GM18502 (cell line): ENCODE measurements at regions not wholly inside any gene's neighbourhood (a gene's known extent, or its start where the extent isn't known, plus 50 kb on each side); places are given as distances from the start of the nearest gene placed in this dataset.
"Not testable (repeated sequence)": the region's sequence is repeated elsewhere in the genome, so short reads cannot be mapped to it uniquely, and the experiment has no call there.

Experiments
- ATAC-seq: cut with Tn5 transposase; IDR thresholded peaks from one replicate; pipeline ENCODE4 v1.9.1; 2021; ENCODE audit warnings: mild to moderate bottlenecking; ENCODE audit not compliant: unreplicated experiment, poor library complexity

GRCh38 chr5:126284977-126285696 is 138.1 kb upstream of the GRAMD2B start:
- no peak for ATAC-seq

- ATAC-seq: not testable (repeated sequence)
Measured at GRCh38 chr5:126296121-126296520, 127.1 kb upstream of the GRAMD2B start.

- ATAC-seq: no peak
Measured at GRCh38 chr5:126300293-126300692, 122.9 kb upstream of the GRAMD2B start.

- no peak for ATAC-seq
Measured at GRCh38 chr5:126301056-126301455, 122.2 kb upstream of the GRAMD2B start.

- no peak for ATAC-seq
Measured at GRCh38 chr5:126309860-126310259, 113.3 kb upstream of the GRAMD2B start.

- ATAC-seq: no peak
Measured at GRCh38 chr5:126311766-126312165, 111.4 kb upstream of the GRAMD2B start.

- ATAC-seq: no peak
Measured at GRCh38 chr5:126315341-126315740, 107.9 kb upstream of the GRAMD2B start.

GRCh38 chr5:126332326-126332725 is 90.9 kb upstream of the GRAMD2B start:
- no peak for ATAC-seq

- ATAC-seq: no peak
Measured at GRCh38 chr5:126334760-126335159, 88.4 kb upstream of the GRAMD2B start.

GRCh38 chr5:126335886-126336285 is 87.3 kb upstream of the GRAMD2B start:
- ATAC-seq: no peak

- no peak for ATAC-seq
Measured at GRCh38 chr5:126338635-126339034, 84.6 kb upstream of the GRAMD2B start.

- peak; percentile 71 for ATAC-seq
Measured at GRCh38 chr5:126339215-126339805, 83.9 kb upstream of the GRAMD2B start.

GRCh38 chr5:126341906-126342630 is 81.1 kb upstream of the GRAMD2B start:
- ATAC-seq: no peak

- ATAC-seq: no peak
Measured at GRCh38 chr5:126348855-126349635, 74.2 kb upstream of the GRAMD2B start.

- no peak for ATAC-seq
Measured at GRCh38 chr5:126351153-126351552, 72.1 kb upstream of the GRAMD2B start.

GRCh38 chr5:126354012-126354857 is 69.0 kb upstream of the GRAMD2B start:
- ATAC-seq: peak; percentile 42

GRCh38 chr5:126354858-126355731 is 68.1 kb upstream of the GRAMD2B start:
- ATAC-seq: no peak

GRCh38 chr5:126355940-126356339 is 67.3 kb upstream of the GRAMD2B start:
- ATAC-seq: peak; percentile 41
